ENCODE measurements at regions not wholly inside any gene's neighbourhood (a gene's known extent, or its start where the extent isn't known, plus 50 kb on each side); places are given as distances from the start of the nearest gene placed in this dataset.
"Not testable (repeated sequence)": the region's sequence is repeated elsewhere in the genome, so short reads cannot be mapped to it uniquely, and the experiment has no call there.

GRCh38 chr21:9757572-9757971, 763.8 kb upstream of the TPTE start:
- not testable (repeated sequence) for TF ChIP-seq CTCF (IDR thresholded peaks at IDR 0.05; ENCODE audit: low read depth, low read length, missing input control); HNF4A (conservative IDR thresholded peaks at IDR 0.05); ATF3 (IDR thresholded peaks at IDR 0.05); RAD21 (IDR thresholded peaks at IDR 0.05); EGR1 (IDR thresholded peaks at IDR 0.05; ENCODE audit: low read depth in 2 of 2); SP1 (IDR thresholded peaks at IDR 0.05); MAX (IDR thresholded peaks at IDR 0.05); GABPA (IDR thresholded peaks at IDR 0.05 in 1 of 2, conservative IDR thresholded peaks at IDR 0.05 in 1 of 2); JUND (IDR thresholded peaks at IDR 0.05); NR2F2 (IDR thresholded peaks at IDR 0.05)
- TF ChIP-seq, protein P1, sequence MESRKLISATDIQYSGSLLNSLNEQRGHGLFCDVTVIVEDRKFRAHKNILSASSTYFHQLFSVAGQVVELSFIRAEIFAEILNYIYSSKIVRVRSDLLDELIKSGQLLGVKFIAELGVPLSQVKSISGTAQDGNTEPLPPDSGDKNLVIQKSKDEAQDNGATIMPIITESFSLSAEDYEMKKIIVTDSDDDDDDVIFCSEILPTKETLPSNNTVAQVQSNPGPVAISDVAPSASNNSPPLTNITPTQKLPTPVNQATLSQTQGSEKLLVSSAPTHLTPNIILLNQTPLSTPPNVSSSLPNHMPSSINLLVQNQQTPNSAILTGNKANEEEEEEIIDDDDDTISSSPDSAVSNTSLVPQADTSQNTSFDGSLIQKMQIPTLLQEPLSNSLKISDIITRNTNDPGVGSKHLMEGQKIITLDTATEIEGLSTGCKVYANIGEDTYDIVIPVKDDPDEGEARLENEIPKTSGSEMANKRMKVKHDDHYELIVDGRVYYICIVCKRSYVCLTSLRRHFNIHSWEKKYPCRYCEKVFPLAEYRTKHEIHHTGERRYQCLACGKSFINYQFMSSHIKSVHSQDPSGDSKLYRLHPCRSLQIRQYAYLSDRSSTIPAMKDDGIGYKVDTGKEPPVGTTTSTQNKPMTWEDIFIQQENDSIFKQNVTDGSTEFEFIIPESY (IDR thresholded peaks at IDR 0.05): not testable (repeated sequence)
- TF ChIP-seq, protein P2, sequence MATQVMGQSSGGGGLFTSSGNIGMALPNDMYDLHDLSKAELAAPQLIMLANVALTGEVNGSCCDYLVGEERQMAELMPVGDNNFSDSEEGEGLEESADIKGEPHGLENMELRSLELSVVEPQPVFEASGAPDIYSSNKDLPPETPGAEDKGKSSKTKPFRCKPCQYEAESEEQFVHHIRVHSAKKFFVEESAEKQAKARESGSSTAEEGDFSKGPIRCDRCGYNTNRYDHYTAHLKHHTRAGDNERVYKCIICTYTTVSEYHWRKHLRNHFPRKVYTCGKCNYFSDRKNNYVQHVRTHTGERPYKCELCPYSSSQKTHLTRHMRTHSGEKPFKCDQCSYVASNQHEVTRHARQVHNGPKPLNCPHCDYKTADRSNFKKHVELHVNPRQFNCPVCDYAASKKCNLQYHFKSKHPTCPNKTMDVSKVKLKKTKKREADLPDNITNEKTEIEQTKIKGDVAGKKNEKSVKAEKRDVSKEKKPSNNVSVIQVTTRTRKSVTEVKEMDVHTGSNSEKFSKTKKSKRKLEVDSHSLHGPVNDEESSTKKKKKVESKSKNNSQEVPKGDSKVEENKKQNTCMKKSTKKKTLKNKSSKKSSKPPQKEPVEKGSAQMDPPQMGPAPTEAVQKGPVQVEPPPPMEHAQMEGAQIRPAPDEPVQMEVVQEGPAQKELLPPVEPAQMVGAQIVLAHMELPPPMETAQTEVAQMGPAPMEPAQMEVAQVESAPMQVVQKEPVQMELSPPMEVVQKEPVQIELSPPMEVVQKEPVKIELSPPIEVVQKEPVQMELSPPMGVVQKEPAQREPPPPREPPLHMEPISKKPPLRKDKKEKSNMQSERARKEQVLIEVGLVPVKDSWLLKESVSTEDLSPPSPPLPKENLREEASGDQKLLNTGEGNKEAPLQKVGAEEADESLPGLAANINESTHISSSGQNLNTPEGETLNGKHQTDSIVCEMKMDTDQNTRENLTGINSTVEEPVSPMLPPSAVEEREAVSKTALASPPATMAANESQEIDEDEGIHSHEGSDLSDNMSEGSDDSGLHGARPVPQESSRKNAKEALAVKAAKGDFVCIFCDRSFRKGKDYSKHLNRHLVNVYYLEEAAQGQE (IDR thresholded peaks at IDR 0.05): not testable (repeated sequence)
